AG09319 (cell line): ENCODE measurements at regions not wholly inside any gene's neighbourhood (a gene's known extent, or its start where the extent isn't known, plus 50 kb on each side); places are given as distances from the start of the nearest gene placed in this dataset.

Experiments used
- DNase-seq: peaks from one replicate; pipeline ENCODE4 v3.0.0-alpha.2; 2010; ENCODE audit warnings: low read depth; ENCODE audit errors: extremely low read depth
- TF ChIP-seq, protein P1 (sequence below): IDR thresholded peaks from 2 replicates; pipeline ENCODE4 v1.5.1; 2011; ENCODE audit warnings: low read depth, mild to moderate bottlenecking, inconsistent platforms, low read length, moderate library complexity

GRCh38 chr2:125553768-125554167 is 1102.2 kb upstream of the GYPC start:
- TF ChIP-seq, protein P1, sequence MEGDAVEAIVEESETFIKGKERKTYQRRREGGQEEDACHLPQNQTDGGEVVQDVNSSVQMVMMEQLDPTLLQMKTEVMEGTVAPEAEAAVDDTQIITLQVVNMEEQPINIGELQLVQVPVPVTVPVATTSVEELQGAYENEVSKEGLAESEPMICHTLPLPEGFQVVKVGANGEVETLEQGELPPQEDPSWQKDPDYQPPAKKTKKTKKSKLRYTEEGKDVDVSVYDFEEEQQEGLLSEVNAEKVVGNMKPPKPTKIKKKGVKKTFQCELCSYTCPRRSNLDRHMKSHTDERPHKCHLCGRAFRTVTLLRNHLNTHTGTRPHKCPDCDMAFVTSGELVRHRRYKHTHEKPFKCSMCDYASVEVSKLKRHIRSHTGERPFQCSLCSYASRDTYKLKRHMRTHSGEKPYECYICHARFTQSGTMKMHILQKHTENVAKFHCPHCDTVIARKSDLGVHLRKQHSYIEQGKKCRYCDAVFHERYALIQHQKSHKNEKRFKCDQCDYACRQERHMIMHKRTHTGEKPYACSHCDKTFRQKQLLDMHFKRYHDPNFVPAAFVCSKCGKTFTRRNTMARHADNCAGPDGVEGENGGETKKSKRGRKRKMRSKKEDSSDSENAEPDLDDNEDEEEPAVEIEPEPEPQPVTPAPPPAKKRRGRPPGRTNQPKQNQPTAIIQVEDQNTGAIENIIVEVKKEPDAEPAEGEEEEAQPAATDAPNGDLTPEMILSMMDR = no peak
- no peak for DNase-seq

DNA sequence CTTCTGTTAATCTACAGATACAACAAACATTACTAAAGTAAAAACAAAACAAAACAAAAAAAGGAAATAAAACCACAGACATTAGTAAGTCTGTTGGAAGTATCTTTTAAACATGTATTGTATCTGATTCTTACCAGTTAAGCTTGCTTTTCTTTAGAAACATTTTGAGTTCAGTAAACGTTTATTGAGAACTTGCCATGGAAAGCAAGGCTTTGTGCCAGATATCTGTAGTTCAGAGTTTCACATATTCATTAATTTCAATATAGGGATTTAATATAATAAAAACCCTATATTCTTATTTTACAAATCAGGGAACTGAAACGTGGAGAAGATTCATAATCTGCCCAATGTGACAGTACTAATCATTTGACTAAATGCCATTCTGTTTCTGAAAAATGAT is 1101.0 kb upstream of the GYPC start:
- no peak for DNase-seq
- TF ChIP-seq, protein P1 = no peak

GRCh38 chr2:125559186-125559585 is 1096.8 kb upstream of the GYPC start:
- DNase-seq = no peak
- TF ChIP-seq, protein P1 = no peak

- DNase-seq = no peak
- TF ChIP-seq, protein P1 = no peak
These were observed 1095.1 kb upstream of the GYPC start for GRCh38 chr2:125560855-125561254.

- TF ChIP-seq, protein P1 = no peak
These were observed 1094.7 kb upstream of the GYPC start for GRCh38 chr2:125561302-125561701.

DNA sequence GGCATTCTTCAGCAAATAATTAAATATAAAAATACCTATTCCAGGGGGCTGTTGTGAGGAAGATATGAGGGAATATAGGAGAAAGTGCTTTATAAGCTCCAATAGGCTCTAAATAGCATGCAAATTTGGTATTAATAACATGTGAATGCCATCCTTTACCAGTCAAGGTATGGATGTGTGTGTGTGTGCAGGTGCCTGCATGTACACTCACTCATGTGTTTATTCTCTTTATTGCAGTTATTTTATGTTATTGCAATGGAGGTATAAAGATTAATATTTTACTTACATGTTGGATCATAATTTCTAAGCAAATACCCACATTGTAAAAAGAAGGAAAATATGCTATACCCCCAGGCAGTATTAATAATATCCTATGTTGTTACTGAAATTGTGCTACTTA is 1093.0 kb upstream of the GYPC start:
- DNase-seq = no peak
- TF ChIP-seq, protein P1 = no peak

More at GRCh38 chr2:125561302-125561701, 1094.7 kb upstream of the GYPC start:
- DNase-seq = no peak

GRCh38 chr2:125564471-125564870 is 1091.5 kb upstream of the GYPC start:
- TF ChIP-seq, protein P1 = no peak
- no peak for DNase-seq
